ENCODE measurements at regions not wholly inside any gene's neighbourhood (a gene's known extent, or its start where the extent isn't known, plus 50 kb on each side); places are given as distances from the start of the nearest gene placed in this dataset.

- no peaks in the 10 kb centered on the region for H3K4me1 ChIP-seq (ENCODE audit: low read length)
- no peaks in the 10 kb centered on the region for H3K79me2 ChIP-seq (ENCODE audit: low read length)
- DNase-seq = peak; percentile 7
- H3K4me2 ChIP-seq (ENCODE audit: low read depth, low read length, poor library complexity, severe bottlenecking) = no peak overlapping the region
- H3K27me3 ChIP-seq (ENCODE audit: low read length) = no peaks in the 10 kb centered on the region
- no peak overlapping the region for H3K27ac ChIP-seq (ENCODE audit: low read length)
- H3K9me3 ChIP-seq (ENCODE audit: low read length) = no peaks in the 10 kb centered on the region
- no peak overlapping the region for H2AFZ ChIP-seq (ENCODE audit: low read length)
- no peaks in the 10 kb centered on the region for H3K9me2 ChIP-seq (replicated peaks; ENCODE audit: insufficient read depth, low read length)
- no peaks in the 10 kb centered on the region for H4K20me1 ChIP-seq (ENCODE audit: insufficient read depth, low read depth, low read length)
- no peak overlapping the region for H3K4me3 ChIP-seq (ENCODE audit: low read length)
- H3K9ac ChIP-seq (ENCODE audit: low read length) = no peak overlapping the region
- no peaks in the 10 kb centered on the region for H3K36me3 ChIP-seq (ENCODE audit: insufficient read depth, low read length)
Measured at GRCh38 chr20:60446267-60447111, 488.3 kb downstream of the CDH26 start.

GRCh38 chr20:60447703-60448102 is 489.5 kb downstream of the CDH26 start:
- Histone ChIP-seq H3K36me3 (ENCODE audit: insufficient read depth, low read length) (no peaks in the 10 kb centered on the region), H3K79me2 (ENCODE audit: low read length) (no peaks in the 10 kb centered on the region), H3K4me1 (ENCODE audit: low read length) (no peaks in the 10 kb centered on the region), H3K9ac (ENCODE audit: low read length) (no peak overlapping the region), H3K9me3 (ENCODE audit: low read length) (no peaks in the 10 kb centered on the region), H4K20me1 (ENCODE audit: insufficient read depth, low read depth, low read length) (no peaks in the 10 kb centered on the region), H3K9me2 (replicated peaks; ENCODE audit: insufficient read depth, low read length) (no peaks in the 10 kb centered on the region), H3K27me3 (ENCODE audit: low read length) (no peaks in the 10 kb centered on the region), H3K4me2 (ENCODE audit: low read depth, low read length, poor library complexity, severe bottlenecking) (no peak overlapping the region), H2AFZ (ENCODE audit: low read length) (no peak overlapping the region), H3K4me3 (ENCODE audit: low read length) (no peak overlapping the region), H3K27ac (ENCODE audit: low read length) (no peak overlapping the region)
- DNase-seq = no peak

GRCh38 chr20:60453388-60454246 is 495.4 kb downstream of the CDH26 start:
- H3K9ac ChIP-seq (ENCODE audit: low read length) = no peak overlapping the region
- H3K27ac ChIP-seq (ENCODE audit: low read length) = no peak overlapping the region
- no peaks in the 10 kb centered on the region for H3K9me2 ChIP-seq (replicated peaks; ENCODE audit: insufficient read depth, low read length)
- no peaks in the 10 kb centered on the region for H3K4me1 ChIP-seq (ENCODE audit: low read length)
- H3K4me2 ChIP-seq (ENCODE audit: low read depth, low read length, poor library complexity, severe bottlenecking) = no peak overlapping the region
- H3K27me3 ChIP-seq (ENCODE audit: low read length) = no peaks in the 10 kb centered on the region
- H3K36me3 ChIP-seq (ENCODE audit: insufficient read depth, low read length) = no peaks in the 10 kb centered on the region
- no peaks in the 10 kb centered on the region for H3K79me2 ChIP-seq (ENCODE audit: low read length)
- H3K4me3 ChIP-seq (ENCODE audit: low read length) = no peak overlapping the region
- H4K20me1 ChIP-seq (ENCODE audit: insufficient read depth, low read depth, low read length) = no peaks in the 10 kb centered on the region
- no peak for DNase-seq
- no peaks in the 10 kb centered on the region for H3K9me3 ChIP-seq (ENCODE audit: low read length)
- H2AFZ ChIP-seq (ENCODE audit: low read length) = no peak overlapping the region

GRCh38 chr20:60454491-60454890 is 496.3 kb downstream of the CDH26 start:
- no peaks in the 10 kb centered on the region for H3K4me1 ChIP-seq (ENCODE audit: low read length)
- H3K9ac ChIP-seq (ENCODE audit: low read length) = no peak overlapping the region
- H3K4me3 ChIP-seq (ENCODE audit: low read length) = no peak overlapping the region
- H3K9me3 ChIP-seq (ENCODE audit: low read length) = no peaks in the 10 kb centered on the region
- H3K27me3 ChIP-seq (ENCODE audit: low read length) = no peaks in the 10 kb centered on the region
- no peak overlapping the region for H3K27ac ChIP-seq (ENCODE audit: low read length)
- DNase-seq = no peak
- H4K20me1 ChIP-seq (ENCODE audit: insufficient read depth, low read depth, low read length) = no peaks in the 10 kb centered on the region
- no peaks in the 10 kb centered on the region for H3K79me2 ChIP-seq (ENCODE audit: low read length)
- no peaks in the 10 kb centered on the region for H3K9me2 ChIP-seq (replicated peaks; ENCODE audit: insufficient read depth, low read length)
- H2AFZ ChIP-seq (ENCODE audit: low read length) = no peak overlapping the region
- no peak overlapping the region for H3K4me2 ChIP-seq (ENCODE audit: low read depth, low read length, poor library complexity, severe bottlenecking)
- no peaks in the 10 kb centered on the region for H3K36me3 ChIP-seq (ENCODE audit: insufficient read depth, low read length)

- Histone ChIP-seq H3K9ac (ENCODE audit: low read length) (no peak overlapping the region), H3K4me2 (ENCODE audit: low read depth, low read length, poor library complexity, severe bottlenecking) (no peak overlapping the region), H3K9me2 (replicated peaks; ENCODE audit: insufficient read depth, low read length) (no peaks in the 10 kb centered on the region), H2AFZ (ENCODE audit: low read length) (no peak overlapping the region), H3K79me2 (ENCODE audit: low read length) (no peaks in the 10 kb centered on the region), H3K27me3 (ENCODE audit: low read length) (no peaks in the 10 kb centered on the region), H3K9me3 (ENCODE audit: low read length) (no peaks in the 10 kb centered on the region), H4K20me1 (ENCODE audit: insufficient read depth, low read depth, low read length) (no peaks in the 10 kb centered on the region), H3K27ac (ENCODE audit: low read length) (no peak overlapping the region), H3K36me3 (ENCODE audit: insufficient read depth, low read length) (no peaks in the 10 kb centered on the region), H3K4me3 (ENCODE audit: low read length) (no peak overlapping the region), H3K4me1 (ENCODE audit: low read length) (no peaks in the 10 kb centered on the region)
- DNase-seq = no peak
Measured at GRCh38 chr20:60455272-60455671, 497.0 kb downstream of the CDH26 start.

GRCh38 chr20:60459212-60459611 is 501.0 kb downstream of the CDH26 start:
- no peak overlapping the region for H3K9ac ChIP-seq (ENCODE audit: low read length)
- H3K9me3 ChIP-seq (ENCODE audit: low read length) = no peaks in the 10 kb centered on the region
- no peak overlapping the region for H3K4me3 ChIP-seq (ENCODE audit: low read length)
- no peaks in the 10 kb centered on the region for H4K20me1 ChIP-seq (ENCODE audit: insufficient read depth, low read depth, low read length)
- no peaks in the 10 kb centered on the region for H3K27me3 ChIP-seq (ENCODE audit: low read length)
- no peak overlapping the region for H2AFZ ChIP-seq (ENCODE audit: low read length)
- H3K79me2 ChIP-seq (ENCODE audit: low read length) = no peaks in the 10 kb centered on the region
- H3K36me3 ChIP-seq (ENCODE audit: insufficient read depth, low read length) = no peaks in the 10 kb centered on the region
- no peak for DNase-seq
- H3K9me2 ChIP-seq (replicated peaks; ENCODE audit: insufficient read depth, low read length) = no peaks in the 10 kb centered on the region
- no peak overlapping the region for H3K27ac ChIP-seq (ENCODE audit: low read length)
- no peak overlapping the region for H3K4me2 ChIP-seq (ENCODE audit: low read depth, low read length, poor library complexity, severe bottlenecking)
- no peaks in the 10 kb centered on the region for H3K4me1 ChIP-seq (ENCODE audit: low read length)

- Histone ChIP-seq H3K4me1 (ENCODE audit: low read length) (no peaks in the 10 kb centered on the region), H3K9me2 (replicated peaks; ENCODE audit: insufficient read depth, low read length) (no peaks in the 10 kb centered on the region), H3K4me2 (ENCODE audit: low read depth, low read length, poor library complexity, severe bottlenecking) (no peak overlapping the region), H3K27me3 (ENCODE audit: low read length) (no peaks in the 10 kb centered on the region), H3K4me3 (ENCODE audit: low read length) (no peak overlapping the region), H4K20me1 (ENCODE audit: insufficient read depth, low read depth, low read length) (no peaks in the 10 kb centered on the region), H3K36me3 (ENCODE audit: insufficient read depth, low read length) (no peaks in the 10 kb centered on the region), H3K9ac (ENCODE audit: low read length) (no peak overlapping the region), H3K9me3 (ENCODE audit: low read length) (no peaks in the 10 kb centered on the region), H2AFZ (ENCODE audit: low read length) (no peak overlapping the region), H3K27ac (ENCODE audit: low read length) (no peak overlapping the region), H3K79me2 (ENCODE audit: low read length) (no peaks in the 10 kb centered on the region)
- DNase-seq = no peak
Measured at GRCh38 chr20:60461993-60462392, 503.8 kb downstream of the CDH26 start.

GRCh38 chr20:60463798-60464197 is 505.6 kb downstream of the CDH26 start:
- Histone ChIP-seq H3K9me2 (replicated peaks; ENCODE audit: insufficient read depth, low read length) (no peaks in the 10 kb centered on the region), H3K9me3 (ENCODE audit: low read length) (no peaks in the 10 kb centered on the region), H3K4me1 (ENCODE audit: low read length) (no peaks in the 10 kb centered on the region), H3K4me2 (ENCODE audit: low read depth, low read length, poor library complexity, severe bottlenecking) (no peak overlapping the region), H3K27me3 (ENCODE audit: low read length) (no peaks in the 10 kb centered on the region), H2AFZ (ENCODE audit: low read length) (no peak overlapping the region), H3K27ac (ENCODE audit: low read length) (no peak overlapping the region), H3K36me3 (ENCODE audit: insufficient read depth, low read length) (no peaks in the 10 kb centered on the region), H3K9ac (ENCODE audit: low read length) (no peak overlapping the region), H3K4me3 (ENCODE audit: low read length) (no peak overlapping the region), H4K20me1 (ENCODE audit: insufficient read depth, low read depth, low read length) (no peaks in the 10 kb centered on the region), H3K79me2 (ENCODE audit: low read length) (no peaks in the 10 kb centered on the region)
- no peak for DNase-seq
